ENCODE measurements at regions not wholly inside any gene's neighbourhood (a gene's known extent, or its start where the extent isn't known, plus 50 kb on each side); places are given as distances from the start of the nearest gene placed in this dataset.

- Histone ChIP-seq H3K27me3 (ENCODE audit: control insufficient read depth, insufficient read depth, low read length) (no peaks in the 10 kb centered on the region), H3K9me3 (ENCODE audit: control insufficient read depth, low read length) (no peaks in the 10 kb centered on the region), H3K4me3 (ENCODE audit: low read length) (no peak overlapping the region), H3K4me1 (ENCODE audit: control insufficient read depth, insufficient read depth, low read length) (no peaks in the 10 kb centered on the region), H3K9ac (ENCODE audit: low read length) (no peak overlapping the region), H3K36me3 (ENCODE audit: control insufficient read depth, insufficient read depth, low read length) (no peaks in the 10 kb centered on the region)
Measured at GRCh38 chr2:12504443-12504842, 212.3 kb upstream of the TRIB2 start.

GRCh38 chr2:12506846-12507245, 209.9 kb upstream of the TRIB2 start:
- Histone ChIP-seq H3K9ac (ENCODE audit: low read length) (no peak overlapping the region), H3K4me1 (ENCODE audit: control insufficient read depth, insufficient read depth, low read length) (no peaks in the 10 kb centered on the region), H3K36me3 (ENCODE audit: control insufficient read depth, insufficient read depth, low read length) (no peaks in the 10 kb centered on the region), H3K27me3 (ENCODE audit: control insufficient read depth, insufficient read depth, low read length) (no peaks in the 10 kb centered on the region), H3K4me3 (ENCODE audit: low read length) (no peak overlapping the region), H3K9me3 (ENCODE audit: control insufficient read depth, low read length) (no peaks in the 10 kb centered on the region)

- no peak overlapping the region for H3K9ac ChIP-seq (ENCODE audit: low read length)
- H3K36me3 ChIP-seq (ENCODE audit: control insufficient read depth, insufficient read depth, low read length): no peaks in the 10 kb centered on the region
- H3K9me3 ChIP-seq (ENCODE audit: control insufficient read depth, low read length): no peaks in the 10 kb centered on the region
- H3K27me3 ChIP-seq (ENCODE audit: control insufficient read depth, insufficient read depth, low read length): no peaks in the 10 kb centered on the region
- no peak overlapping the region for H3K4me3 ChIP-seq (ENCODE audit: low read length)
- H3K4me1 ChIP-seq (ENCODE audit: control insufficient read depth, insufficient read depth, low read length): no peaks in the 10 kb centered on the region
Measured at GRCh38 chr2:12507295-12507694, 209.4 kb upstream of the TRIB2 start.

- H3K9me3 ChIP-seq (ENCODE audit: control insufficient read depth, low read length): no peaks in the 10 kb centered on the region
- no peak overlapping the region for H3K4me3 ChIP-seq (ENCODE audit: low read length)
- no peaks in the 10 kb centered on the region for H3K4me1 ChIP-seq (ENCODE audit: control insufficient read depth, insufficient read depth, low read length)
- no peaks in the 10 kb centered on the region for H3K27me3 ChIP-seq (ENCODE audit: control insufficient read depth, insufficient read depth, low read length)
- H3K9ac ChIP-seq (ENCODE audit: low read length): no peak overlapping the region
- H3K36me3 ChIP-seq (ENCODE audit: control insufficient read depth, insufficient read depth, low read length): no peaks in the 10 kb centered on the region
Measured at GRCh38 chr2:12510070-12510469, 206.7 kb upstream of the TRIB2 start.

DNA sequence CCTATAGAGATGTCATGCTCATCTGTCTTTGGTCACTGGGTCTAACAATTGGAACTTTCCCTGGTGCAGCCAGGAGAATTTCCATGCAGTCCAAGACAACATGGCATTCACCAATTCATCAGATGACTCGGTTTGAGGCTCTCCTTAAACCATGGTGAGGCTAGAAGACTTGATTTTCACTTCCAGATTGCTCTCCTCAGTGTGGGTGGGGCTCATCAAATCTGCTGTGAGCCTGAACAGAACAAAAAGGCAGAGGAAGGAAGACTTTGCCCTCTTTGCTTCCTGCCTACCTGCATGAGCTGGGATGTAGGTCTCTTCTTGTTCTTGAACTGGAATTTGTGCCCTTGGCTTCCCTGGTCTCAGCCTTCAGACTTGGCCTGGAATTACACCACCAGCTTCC, 203.4 kb upstream of the TRIB2 start:
- no peak overlapping the region for H3K9ac ChIP-seq (ENCODE audit: low read length)
- H3K36me3 ChIP-seq (ENCODE audit: control insufficient read depth, insufficient read depth, low read length): no peaks in the 10 kb centered on the region
- H3K27me3 ChIP-seq (ENCODE audit: control insufficient read depth, insufficient read depth, low read length): no peaks in the 10 kb centered on the region
- H3K9me3 ChIP-seq (ENCODE audit: control insufficient read depth, low read length): no peaks in the 10 kb centered on the region
- no peaks in the 10 kb centered on the region for H3K4me1 ChIP-seq (ENCODE audit: control insufficient read depth, insufficient read depth, low read length)
- H3K4me3 ChIP-seq (ENCODE audit: low read length): no peak overlapping the region

GRCh38 chr2:12514168-12514567, 202.6 kb upstream of the TRIB2 start:
- Histone ChIP-seq H3K27me3 (ENCODE audit: control insufficient read depth, insufficient read depth, low read length) (no peaks in the 10 kb centered on the region), H3K36me3 (ENCODE audit: control insufficient read depth, insufficient read depth, low read length) (no peaks in the 10 kb centered on the region), H3K4me3 (ENCODE audit: low read length) (no peak overlapping the region), H3K9me3 (ENCODE audit: control insufficient read depth, low read length) (no peaks in the 10 kb centered on the region), H3K4me1 (ENCODE audit: control insufficient read depth, insufficient read depth, low read length) (no peaks in the 10 kb centered on the region), H3K9ac (ENCODE audit: low read length) (no peak overlapping the region)

GRCh38 chr2:12514631-12515437, 201.9 kb upstream of the TRIB2 start:
- no peaks in the 10 kb centered on the region for H3K9me3 ChIP-seq (ENCODE audit: control insufficient read depth, low read length)
- H3K27me3 ChIP-seq (ENCODE audit: control insufficient read depth, insufficient read depth, low read length): no peaks in the 10 kb centered on the region
- H3K9ac ChIP-seq (ENCODE audit: low read length): no peak overlapping the region
- no peak overlapping the region for H3K4me3 ChIP-seq (ENCODE audit: low read length)
- H3K36me3 ChIP-seq (ENCODE audit: control insufficient read depth, insufficient read depth, low read length): no peaks in the 10 kb centered on the region
- H3K4me1 ChIP-seq (ENCODE audit: control insufficient read depth, insufficient read depth, low read length): no peaks in the 10 kb centered on the region

DNA sequence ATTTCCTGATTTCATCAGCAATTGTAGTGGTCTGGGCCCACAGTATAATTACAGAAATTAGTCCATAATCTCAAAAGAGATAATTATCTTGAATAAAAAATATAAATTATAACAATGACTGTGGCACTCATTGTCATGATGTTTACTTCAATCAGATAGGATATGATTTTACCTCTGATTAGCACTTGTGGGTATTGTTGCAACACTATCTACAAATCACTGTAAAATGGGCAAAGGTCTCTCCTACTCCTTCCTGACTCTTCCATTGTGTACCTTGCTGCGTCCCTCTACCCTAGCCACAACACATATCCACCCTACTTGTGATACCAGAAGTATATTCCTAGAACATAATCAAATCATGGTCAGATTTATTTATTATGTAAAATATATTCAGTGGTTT, 200.9 kb upstream of the TRIB2 start:
- Histone ChIP-seq H3K27me3 (ENCODE audit: control insufficient read depth, insufficient read depth, low read length) (no peaks in the 10 kb centered on the region), H3K4me3 (ENCODE audit: low read length) (no peak overlapping the region), H3K4me1 (ENCODE audit: control insufficient read depth, insufficient read depth, low read length) (no peaks in the 10 kb centered on the region), H3K36me3 (ENCODE audit: control insufficient read depth, insufficient read depth, low read length) (no peaks in the 10 kb centered on the region), H3K9ac (ENCODE audit: low read length) (no peak overlapping the region), H3K9me3 (ENCODE audit: control insufficient read depth, low read length) (no peaks in the 10 kb centered on the region)

GRCh38 chr2:12533337-12534005, 183.3 kb upstream of the TRIB2 start:
- no peak overlapping the region for H3K4me3 ChIP-seq (ENCODE audit: low read length)
- H3K9me3 ChIP-seq (ENCODE audit: control insufficient read depth, low read length): no peaks in the 10 kb centered on the region
- H3K27me3 ChIP-seq (ENCODE audit: control insufficient read depth, insufficient read depth, low read length): no peaks in the 10 kb centered on the region
- no peaks in the 10 kb centered on the region for H3K36me3 ChIP-seq (ENCODE audit: control insufficient read depth, insufficient read depth, low read length)
- no peak overlapping the region for H3K9ac ChIP-seq (ENCODE audit: low read length)
- no peaks in the 10 kb centered on the region for H3K4me1 ChIP-seq (ENCODE audit: control insufficient read depth, insufficient read depth, low read length)

- Histone ChIP-seq H3K27me3 (ENCODE audit: control insufficient read depth, insufficient read depth, low read length) (no peaks in the 10 kb centered on the region), H3K9ac (ENCODE audit: low read length) (no peak overlapping the region), H3K4me3 (ENCODE audit: low read length) (no peak overlapping the region), H3K4me1 (ENCODE audit: control insufficient read depth, insufficient read depth, low read length) (no peaks in the 10 kb centered on the region), H3K36me3 (ENCODE audit: control insufficient read depth, insufficient read depth, low read length) (no peaks in the 10 kb centered on the region), H3K9me3 (ENCODE audit: control insufficient read depth, low read length) (no peaks in the 10 kb centered on the region)
Measured at GRCh38 chr2:12534646-12535263, 182.0 kb upstream of the TRIB2 start.

DNA sequence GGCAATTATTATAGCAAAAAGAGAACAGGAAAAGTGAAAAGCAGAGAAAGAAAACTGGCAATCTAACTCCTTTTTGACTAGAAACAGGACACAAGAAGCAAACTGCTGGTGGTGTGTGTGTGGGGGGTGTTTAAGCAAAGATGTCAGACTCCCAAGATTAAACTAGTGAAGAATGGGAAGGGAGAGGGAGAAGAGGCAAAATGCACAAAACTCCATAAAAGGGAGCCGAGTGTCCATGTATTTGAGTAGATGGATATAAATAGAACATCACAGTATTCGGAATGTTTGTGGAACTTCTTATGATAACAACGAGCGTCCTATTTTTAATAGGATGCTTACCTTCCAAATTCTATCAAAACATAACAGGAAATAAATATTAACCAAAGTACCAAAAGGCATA, 179.8 kb upstream of the TRIB2 start:
- Histone ChIP-seq H3K4me3 (ENCODE audit: low read length) (no peak overlapping the region), H3K4me1 (ENCODE audit: control insufficient read depth, insufficient read depth, low read length) (no peaks in the 10 kb centered on the region), H3K9ac (ENCODE audit: low read length) (no peak overlapping the region), H3K36me3 (ENCODE audit: control insufficient read depth, insufficient read depth, low read length) (no peaks in the 10 kb centered on the region), H3K9me3 (ENCODE audit: control insufficient read depth, low read length) (no peaks in the 10 kb centered on the region), H3K27me3 (ENCODE audit: control insufficient read depth, insufficient read depth, low read length) (no peaks in the 10 kb centered on the region)

GRCh38 chr2:12538138-12538694, 178.5 kb upstream of the TRIB2 start:
- H3K9ac ChIP-seq (ENCODE audit: low read length): no peak overlapping the region
- no peaks in the 10 kb centered on the region for H3K27me3 ChIP-seq (ENCODE audit: control insufficient read depth, insufficient read depth, low read length)
- no peaks in the 10 kb centered on the region for H3K9me3 ChIP-seq (ENCODE audit: control insufficient read depth, low read length)
- no peak overlapping the region for H3K4me3 ChIP-seq (ENCODE audit: low read length)
- H3K4me1 ChIP-seq (ENCODE audit: control insufficient read depth, insufficient read depth, low read length): no peaks in the 10 kb centered on the region
- H3K36me3 ChIP-seq (ENCODE audit: control insufficient read depth, insufficient read depth, low read length): no peaks in the 10 kb centered on the region

All from mucosa of stomach (tissue), 1 donor.